ENCODE measurements at regions not wholly inside any gene's neighbourhood (a gene's known extent, or its start where the extent isn't known, plus 50 kb on each side); places are given as distances from the start of the nearest gene placed in this dataset.

- DNase-seq = no peak
Measured at GRCh38 chr1:187445066-187445465, 616.3 kb downstream of the PLA2G4A start.

- no peak for DNase-seq
Measured at GRCh38 chr1:187451238-187451637, 622.5 kb downstream of the PLA2G4A start.

GRCh38 chr1:187454010-187454409 is 625.3 kb downstream of the PLA2G4A start:
- DNase-seq = no peak

GRCh38 chr1:187456446-187456845 is 627.7 kb downstream of the PLA2G4A start:
- DNase-seq = no peak

GRCh38 chr1:187460093-187460492 is 631.3 kb downstream of the PLA2G4A start:
- no peak for DNase-seq

GRCh38 chr1:187464320-187464719 is 635.6 kb downstream of the PLA2G4A start:
- no peak for DNase-seq

GRCh38 chr1:187465441-187465840 is 636.7 kb downstream of the PLA2G4A start:
- no peak for DNase-seq

- no peak for DNase-seq
Measured at GRCh38 chr1:187469836-187470235, 641.1 kb downstream of the PLA2G4A start.

- no peak for DNase-seq
Measured at GRCh38 chr1:187471555-187471954, 642.8 kb downstream of the PLA2G4A start.

GRCh38 chr1:187474336-187474735 is 645.6 kb downstream of the PLA2G4A start:
- peak; percentile 17 for DNase-seq

- no peak for DNase-seq
Measured at GRCh38 chr1:187476671-187477070, 647.9 kb downstream of the PLA2G4A start.

- no peak for DNase-seq
Measured at GRCh38 chr1:187477103-187477502, 648.4 kb downstream of the PLA2G4A start.

- DNase-seq = no peak
Measured at GRCh38 chr1:187477535-187477934, 648.8 kb downstream of the PLA2G4A start.

GRCh38 chr1:187481581-187482148 is 652.9 kb downstream of the PLA2G4A start:
- DNase-seq = no peak

GRCh38 chr1:187490266-187490665 is 661.5 kb downstream of the PLA2G4A start:
- no peak for DNase-seq

- no peak for DNase-seq
Measured at GRCh38 chr1:187491082-187491720, 662.5 kb downstream of the PLA2G4A start.

- DNase-seq = no peak
Measured at GRCh38 chr1:187498028-187498427, 669.3 kb downstream of the PLA2G4A start.

- DNase-seq = no peak
Measured at GRCh38 chr1:187504779-187505178, 676.0 kb downstream of the PLA2G4A start.

- no peak for DNase-seq
Measured at GRCh38 chr1:187509091-187509490, 680.3 kb downstream of the PLA2G4A start.

- no peak for DNase-seq
Measured at GRCh38 chr1:187513190-187513589, 684.4 kb downstream of the PLA2G4A start.

- DNase-seq = no peak
Measured at GRCh38 chr1:187514110-187514509, 685.4 kb downstream of the PLA2G4A start.

- DNase-seq = no peak
Measured at GRCh38 chr1:187516874-187517273, 688.1 kb downstream of the PLA2G4A start.

- DNase-seq = no peak
Measured at GRCh38 chr1:187517546-187517945, 688.8 kb downstream of the PLA2G4A start.

- no peak for DNase-seq
Measured at GRCh38 chr1:187527346-187527745, 698.6 kb downstream of the PLA2G4A start.
